ENCODE measurements at regions not wholly inside any gene's neighbourhood (a gene's known extent, or its start where the extent isn't known, plus 50 kb on each side); places are given as distances from the start of the nearest gene placed in this dataset.

DNA sequence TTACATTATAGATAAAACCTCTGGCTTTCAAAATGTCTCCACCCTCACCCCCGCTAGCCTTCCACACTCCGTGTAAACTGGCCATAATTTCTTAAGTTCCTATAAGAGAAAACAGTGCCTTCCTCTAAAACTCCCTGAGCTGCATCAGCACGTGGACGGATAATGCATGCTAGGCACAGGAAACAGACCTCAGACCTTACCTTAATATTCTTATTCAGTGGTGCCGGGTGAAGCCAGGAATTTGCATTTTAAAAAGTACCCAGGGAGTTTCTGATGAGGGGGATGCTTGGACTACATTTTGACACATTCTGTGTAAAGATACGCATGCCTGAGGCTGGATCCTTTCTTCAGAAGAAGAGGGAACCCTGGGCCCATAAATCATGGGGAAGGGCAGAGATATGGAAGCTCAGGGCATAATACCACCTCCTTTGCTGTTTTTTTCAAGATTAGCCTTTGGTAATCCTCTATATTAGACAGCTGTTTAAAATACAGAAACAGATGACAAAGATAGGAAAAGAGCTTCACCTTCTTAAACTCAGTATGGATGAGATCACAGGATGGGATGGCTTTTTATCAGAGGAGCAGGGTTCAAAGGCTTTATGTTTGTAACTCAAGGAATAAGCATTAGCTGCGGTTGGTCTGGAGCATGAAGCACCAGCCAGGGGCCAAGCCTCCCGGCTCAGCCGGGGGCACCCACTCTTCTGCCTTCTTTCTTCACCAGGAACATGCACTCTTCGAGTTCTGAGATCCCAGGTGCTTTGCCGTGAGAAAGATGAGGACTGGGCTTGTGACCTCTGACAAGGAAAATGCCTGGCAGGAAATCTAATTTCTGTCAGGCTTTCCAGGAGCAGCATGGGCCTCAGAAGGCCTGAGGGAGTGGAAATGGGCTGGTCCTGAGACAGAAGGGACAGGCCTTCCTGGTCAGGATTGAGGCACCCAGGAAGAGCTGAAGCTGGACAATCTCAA is 218.1 kb upstream of the SOX4 start:
- H3K4me2 ChIP-seq (ENCODE audit: unreplicated experiment): no peak overlapping the region
- in situ Hi-C loops (cut with MboI): no loop called here

DNA sequence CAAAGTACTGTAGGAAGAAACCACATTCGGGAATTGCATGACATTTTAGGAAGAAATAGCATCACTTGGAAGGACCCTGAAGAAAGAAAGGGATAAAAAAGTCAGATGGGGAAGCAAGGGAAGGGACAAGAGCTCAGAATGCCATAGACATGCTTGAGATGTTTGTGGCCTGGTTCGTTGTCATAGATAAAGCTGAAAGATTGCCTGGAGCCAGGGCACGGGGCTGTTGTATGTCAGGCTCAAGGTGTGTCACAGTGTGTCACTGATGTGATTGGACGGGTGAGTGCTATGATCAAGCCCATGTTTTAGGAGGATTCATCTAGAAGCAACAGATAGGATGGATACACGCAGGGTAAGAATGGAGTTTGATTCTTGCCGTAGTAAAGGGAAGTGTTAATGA is 216.2 kb upstream of the SOX4 start:
- Histone ChIP-seq H2AFZ (no peak overlapping the region), H3K4me3 (no peak overlapping the region), H3K4me2 (ENCODE audit: unreplicated experiment) (no peak overlapping the region), H3K9ac (no peak overlapping the region), H3K9me3 (ENCODE audit: low read depth) (no peaks in the 10 kb centered on the region), H4K20me1 (ENCODE audit: insufficient read depth) (no peaks in the 10 kb centered on the region), H3K9me2 (ENCODE audit: insufficient read depth) (no peaks in the 10 kb centered on the region), H3F3A (ENCODE audit: insufficient read depth) (no peaks in the 10 kb centered on the region), H3K79me2 (ENCODE audit: insufficient read depth) (no peaks in the 10 kb centered on the region), H3K4me1 (ENCODE audit: insufficient read depth) (no peaks in the 10 kb centered on the region), H3K27ac (no peak overlapping the region), H3K36me3 (ENCODE audit: low read depth) (no peaks in the 10 kb centered on the region), H3K27me3 (replicated peaks; ENCODE audit: insufficient read depth) (no peaks in the 10 kb centered on the region)
- TF ChIP-seq EZH2phosphoT487 (IDR thresholded peaks at IDR 0.05; ENCODE audit: insufficient read depth, low read depth) (no peak), EZH2 (IDR thresholded peaks at IDR 0.05; ENCODE audit: insufficient read depth, poor library complexity, severe bottlenecking) (no peak)
- in situ Hi-C loops (cut with MboI): no loop called here
- WGBS, 2 experiments (ENCODE audit: low coverage in 1 of 2, low lambda C conversion rate in 2 of 2, missing lambda C conversion rate in 2 of 2): 75 to 81% methylated on average over 6 of the region's 6 CpGs
- DNase-seq: no peak

More for the DNA sequence above, 218.1 kb upstream of the SOX4 start:
- Histone ChIP-seq H3K9me3 (ENCODE audit: low read depth) (no peaks in the 10 kb centered on the region), H2AFZ (no peak overlapping the region), H3K4me3 (no peak overlapping the region), H3K4me1 (ENCODE audit: insufficient read depth) (peaks cover 9% of the 10 kb centered on the region), H3K9me2 (ENCODE audit: insufficient read depth) (no peaks in the 10 kb centered on the region), H3K36me3 (ENCODE audit: low read depth) (no peaks in the 10 kb centered on the region), H4K20me1 (ENCODE audit: insufficient read depth) (no peaks in the 10 kb centered on the region), H3K27me3 (replicated peaks; ENCODE audit: insufficient read depth) (no peaks in the 10 kb centered on the region), H3F3A (ENCODE audit: insufficient read depth) (no peaks in the 10 kb centered on the region), H3K27ac (no peak overlapping the region), H3K79me2 (ENCODE audit: insufficient read depth) (no peaks in the 10 kb centered on the region), H3K9ac (no peak overlapping the region)
- no peak for TF ChIP-seq EZH2 (IDR thresholded peaks at IDR 0.05; ENCODE audit: insufficient read depth, poor library complexity, severe bottlenecking)
- TF ChIP-seq EZH2phosphoT487 (IDR thresholded peaks at IDR 0.05; ENCODE audit: insufficient read depth, low read depth): no peak
- no peak for DNase-seq
- WGBS, 2 experiments (ENCODE audit: low coverage in 1 of 2, low lambda C conversion rate in 2 of 2, missing lambda C conversion rate in 2 of 2): 71% methylated on average over 11 of the region's 11 CpGs

DNA sequence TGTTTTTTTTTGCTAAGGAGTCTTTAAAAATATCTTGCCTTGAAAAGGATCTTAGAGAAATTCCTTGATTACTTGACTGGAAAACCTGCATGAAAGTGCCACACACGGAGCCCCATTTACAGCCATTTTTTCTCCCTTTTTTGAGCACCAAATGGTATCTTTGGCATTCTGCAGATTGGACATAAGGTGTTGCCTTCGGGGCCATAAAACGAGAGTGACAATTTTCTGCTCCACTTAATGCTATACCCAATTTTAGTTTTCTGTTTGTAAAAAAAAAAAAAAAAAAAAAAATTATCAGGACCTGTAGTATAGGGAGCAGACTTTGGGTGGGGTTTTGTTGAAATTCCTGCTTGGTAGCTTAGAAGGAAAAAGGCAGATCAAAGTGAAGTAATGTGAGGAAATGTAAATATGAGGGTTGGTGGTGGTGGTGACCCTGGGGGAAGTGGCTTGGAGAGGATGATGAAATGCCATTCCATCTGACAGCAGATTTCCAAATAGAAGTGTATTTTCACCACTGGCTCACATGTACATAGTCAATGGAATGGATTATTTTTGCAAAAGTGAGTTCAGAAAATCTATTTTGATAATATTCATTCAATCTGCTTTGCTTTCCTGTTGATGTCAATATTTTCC is 212.1 kb upstream of the SOX4 start:
- Histone ChIP-seq H3K9me3 (ENCODE audit: low read depth) (no peaks in the 10 kb centered on the region), H3K4me1 (ENCODE audit: insufficient read depth) (no peaks in the 10 kb centered on the region), H3K27ac (no peak overlapping the region), H3K4me2 (ENCODE audit: unreplicated experiment) (no peak overlapping the region), H3F3A (ENCODE audit: insufficient read depth) (no peaks in the 10 kb centered on the region), H3K36me3 (ENCODE audit: low read depth) (no peaks in the 10 kb centered on the region), H3K79me2 (ENCODE audit: insufficient read depth) (no peaks in the 10 kb centered on the region), H4K20me1 (ENCODE audit: insufficient read depth) (no peaks in the 10 kb centered on the region), H3K4me3 (no peak overlapping the region), H3K9me2 (ENCODE audit: insufficient read depth) (no peaks in the 10 kb centered on the region), H3K27me3 (replicated peaks; ENCODE audit: insufficient read depth) (no peaks in the 10 kb centered on the region), H3K9ac (no peak overlapping the region), H2AFZ (no peak overlapping the region)
- 66 to 79% methylated on average over 3 of the region's 3 CpGs for WGBS, 2 experiments (ENCODE audit: low coverage in 1 of 2, low lambda C conversion rate in 2 of 2, missing lambda C conversion rate in 2 of 2)
- in situ Hi-C loops (cut with MboI): no loop called here
- DNase-seq: no peak
- TF ChIP-seq EZH2 (IDR thresholded peaks at IDR 0.05; ENCODE audit: insufficient read depth, poor library complexity, severe bottlenecking): no peak
- TF ChIP-seq EZH2phosphoT487 (IDR thresholded peaks at IDR 0.05; ENCODE audit: insufficient read depth, low read depth): no peak

DNA sequence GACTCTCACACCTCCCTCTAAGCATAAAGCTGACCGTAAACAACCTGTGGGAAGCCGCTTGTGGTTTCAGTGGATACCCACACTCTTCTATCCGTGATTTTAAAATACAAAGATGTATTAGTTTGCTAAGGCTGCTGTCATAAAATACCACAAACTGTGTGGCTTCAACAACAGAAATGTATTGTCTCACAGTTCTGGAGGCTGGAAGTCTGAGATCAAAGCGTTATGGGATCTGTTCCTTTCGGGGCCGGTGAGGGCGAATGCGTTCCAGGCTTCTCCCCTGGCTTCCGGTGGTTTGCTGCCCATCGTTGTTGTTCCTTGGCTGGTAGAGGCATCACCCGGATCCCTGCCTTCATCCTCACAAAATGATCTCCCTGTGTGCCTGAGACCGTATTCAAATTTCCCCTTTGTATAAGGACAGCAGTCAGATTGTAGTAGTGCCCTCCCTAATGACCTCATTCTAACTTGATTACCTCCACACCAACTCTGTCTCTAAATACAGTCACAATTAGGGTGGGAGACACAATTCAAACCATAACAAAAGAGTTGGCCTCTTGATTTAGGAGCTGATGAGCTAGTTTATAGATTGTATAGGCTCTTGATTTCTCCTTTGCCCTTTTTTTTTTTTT is 210.6 kb upstream of the SOX4 start:
- H3K9me2 ChIP-seq (ENCODE audit: insufficient read depth): no peaks in the 10 kb centered on the region
- no peak overlapping the region for H3K4me2 ChIP-seq (ENCODE audit: unreplicated experiment)
- no peaks in the 10 kb centered on the region for H3K27me3 ChIP-seq (replicated peaks; ENCODE audit: insufficient read depth)
- H3K4me1 ChIP-seq (ENCODE audit: insufficient read depth): no peaks in the 10 kb centered on the region
- TF ChIP-seq EZH2phosphoT487 (IDR thresholded peaks at IDR 0.05; ENCODE audit: insufficient read depth, low read depth) (no peak), EZH2 (IDR thresholded peaks at IDR 0.05; ENCODE audit: insufficient read depth, poor library complexity, severe bottlenecking) (no peak)
- no peak overlapping the region for H3K27ac ChIP-seq
- no peaks in the 10 kb centered on the region for H3K36me3 ChIP-seq (ENCODE audit: low read depth)
- H3K9me3 ChIP-seq (ENCODE audit: low read depth): no peaks in the 10 kb centered on the region
- no peak for DNase-seq
- no peaks in the 10 kb centered on the region for H4K20me1 ChIP-seq (ENCODE audit: insufficient read depth)
- H3K9ac ChIP-seq: no peak overlapping the region
- no peak overlapping the region for H2AFZ ChIP-seq
- no peak overlapping the region for H3K4me3 ChIP-seq
- H3F3A ChIP-seq (ENCODE audit: insufficient read depth): no peaks in the 10 kb centered on the region
- no peaks in the 10 kb centered on the region for H3K79me2 ChIP-seq (ENCODE audit: insufficient read depth)
- WGBS, 2 experiments (ENCODE audit: low coverage in 1 of 2, low lambda C conversion rate in 2 of 2, missing lambda C conversion rate in 2 of 2): 74 to 75% methylated on average over 12 of the region's 12 CpGs
- in situ Hi-C loops (cut with MboI): no loop called here

Measured in GM23248 (cell line).